Natural killer cell (primary cell): ENCODE measurements at regions not wholly inside any gene's neighbourhood (a gene's known extent, or its start where the extent isn't known, plus 50 kb on each side); places are given as distances from the start of the nearest gene placed in this dataset.

Source experiments
- ATAC-seq, 3 donors: fragments of 150-1000 bp in 2 of 3; fragments of 200-7000 bp in 1 of 3; cut with Tn5 transposase; 1 replicate in 1 of 3; 2 replicates in 2 of 3; pipeline ENCODE4 v1.10.0; 2021; ENCODE audit warnings: mild to moderate bottlenecking in 2 of 3, moderate library complexity in 2 of 3
- DNase-seq, 2 donors: peaks; one replicate each; pipeline versions ENCODE4 v3.0.0 to v3.0.0-alpha.2; 2013 to 2021; ENCODE audit warnings: mixed read lengths in 1 of 2
- H3K27ac ChIP-seq: one replicate; pipeline ENCODE4 v1.5.1; 2013; ENCODE audit warnings: mild to moderate bottlenecking, low read length
- H3K27me3 ChIP-seq: one replicate; pipeline ENCODE4 v1.6.1; 2013; ENCODE audit warnings: low read length; ENCODE audit not compliant: control insufficient read depth, insufficient read depth
- H3K36me3 ChIP-seq: one replicate; pipeline ENCODE4 v1.6.1; 2013; ENCODE audit warnings: low read length; ENCODE audit not compliant: control insufficient read depth, insufficient read depth
- H3K4me1 ChIP-seq: one replicate; pipeline ENCODE4 v1.6.1; 2013; ENCODE audit warnings: low read length; ENCODE audit not compliant: control insufficient read depth, insufficient read depth
- H3K4me3 ChIP-seq: one replicate; pipeline ENCODE4 v1.5.1; 2013; ENCODE audit warnings: low read length
- H3K9me3 ChIP-seq: one replicate; pipeline ENCODE4 v1.6.1; 2013; ENCODE audit warnings: low read length; ENCODE audit not compliant: control insufficient read depth, insufficient read depth
- H3K27ac Mint-ChIP-seq, 2 donors: one replicate each; pipeline ENCODE4 v1.8.0; 2022; ENCODE audit warnings: mild to moderate bottlenecking in 2 of 2, mixed read lengths in 2 of 2, moderate library complexity in 1 of 2
- H3K27me3 Mint-ChIP-seq, 2 donors: one replicate each; pipeline ENCODE4 v1.8.0; 2022; ENCODE audit warnings: low read depth in 2 of 2, mixed read lengths in 2 of 2
- H3K36me3 Mint-ChIP-seq: one replicate; pipeline ENCODE4 v1.8.0; 2022; ENCODE audit warnings: mixed read lengths
- H3K4me1 Mint-ChIP-seq, 2 donors: one replicate each; pipeline ENCODE4 v1.8.0; 2022; ENCODE audit warnings: mixed read lengths in 2 of 2
- H3K4me3 Mint-ChIP-seq: one replicate; pipeline ENCODE4 v1.8.0; 2022; ENCODE audit warnings: mild to moderate bottlenecking, moderate library complexity, mixed read lengths
- H3K9me3 Mint-ChIP-seq, 2 donors: one replicate each; pipeline ENCODE4 v1.8.0; 2022; ENCODE audit warnings: mixed read lengths in 2 of 2
- CTCF ChIP-seq: fragments of 200-600 bp; IDR thresholded peaks from one replicate; pipeline ENCODE4 v1.8.0; 2022; ENCODE audit warnings: antibody characterized with exemption
- WGBS: methylation state at CpG from one replicate; pipeline ENCODE4 v1.1.7; 2013; ENCODE audit warnings: missing lambda C conversion rate; ENCODE audit not compliant: insufficient coverage; 5-methylcytosine and 5-hydroxymethylcytosine counted together
- intact Hi-C: fragments of 100-400 bp; cut with micrococcal nuclease; formaldehyde crosslinking; loops from one replicate; pipeline ENCODE4 v1.14.2; 2022

DNA sequence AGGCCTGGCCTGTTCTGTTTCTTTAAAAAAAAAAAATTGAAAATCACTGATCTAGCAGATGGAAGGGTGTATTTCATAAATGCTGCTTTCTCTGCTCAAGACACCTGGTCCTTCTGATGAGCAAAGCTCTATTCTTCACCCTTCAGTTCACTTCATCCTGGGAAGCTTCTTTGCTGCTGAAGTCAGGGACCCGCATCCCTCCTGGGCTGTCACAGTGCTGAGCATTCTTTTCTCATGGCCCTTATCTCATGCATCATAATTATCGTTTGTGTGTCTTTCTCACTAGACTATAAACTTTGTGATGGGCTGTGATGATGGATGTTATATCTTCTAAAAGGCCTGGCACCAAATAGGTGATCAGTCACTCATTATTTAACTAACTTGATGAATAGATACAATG is 461.0 kb downstream of the GADD45G start:
- TF ChIP-seq CTCF = no peak
- intact Hi-C loops = no loop called here

GRCh38 chr9:90069085-90069484 is 464.3 kb downstream of the GADD45G start:
- Mint-ChIP-seq H3K27ac (no peak overlapping the region), H3K36me3 (no peaks in the 10 kb centered on the region), H3K4me1 (no peaks in the 10 kb centered on the region), H3K9me3 (no peaks in the 10 kb centered on the region), H3K27me3 (peaks cover 14 to 60% of the 10 kb centered on the region in 2 donors), H3K4me3 (no peak overlapping the region)
- DNase-seq = no peak
- H3K27ac ChIP-seq = no peak overlapping the region
- H3K36me3 ChIP-seq = no peaks in the 10 kb centered on the region
- intact Hi-C loops = no loop called here
- no peak for TF ChIP-seq CTCF
- no peaks in the 10 kb centered on the region for H3K27me3 ChIP-seq
- no peak for ATAC-seq
- H3K9me3 ChIP-seq = no peaks in the 10 kb centered on the region
- H3K4me3 ChIP-seq = no peak overlapping the region
- 86% methylated on average over 2 of the region's 2 CpGs for WGBS
- no peaks in the 10 kb centered on the region for H3K4me1 ChIP-seq

More for the DNA sequence above, 461.0 kb downstream of the GADD45G start:
- H3K27me3 Mint-ChIP-seq = peaks cover 11 to 45% of the 10 kb centered on the region in 2 donors
- ATAC-seq (no peak), DNase-seq (no peak)
- Histone ChIP-seq H3K27ac (no peak overlapping the region), H3K4me1 (no peaks in the 10 kb centered on the region), H3K27me3 (no peaks in the 10 kb centered on the region), H3K4me3 (no peak overlapping the region), H3K36me3 (no peaks in the 10 kb centered on the region), H3K9me3 (no peaks in the 10 kb centered on the region)
- H3K4me3 Mint-ChIP-seq = no peak overlapping the region
- H3K9me3 Mint-ChIP-seq = no peaks in the 10 kb centered on the region
- H3K36me3 Mint-ChIP-seq = no peaks in the 10 kb centered on the region
- WGBS = 92% methylated on average over 1 of the region's 2 CpGs
- no peak overlapping the region for H3K27ac Mint-ChIP-seq
- no peaks in the 10 kb centered on the region for H3K4me1 Mint-ChIP-seq

GRCh38 chr9:90070056-90070455 is 465.2 kb downstream of the GADD45G start:
- Histone ChIP-seq H3K4me1 (no peaks in the 10 kb centered on the region), H3K4me3 (no peak overlapping the region), H3K27ac (no peak overlapping the region), H3K36me3 (no peaks in the 10 kb centered on the region), H3K9me3 (no peaks in the 10 kb centered on the region), H3K27me3 (no peaks in the 10 kb centered on the region)
- H3K4me3 Mint-ChIP-seq = no peak overlapping the region
- WGBS = 85% methylated on average over 5 of the region's 5 CpGs
- no peaks in the 10 kb centered on the region for H3K9me3 Mint-ChIP-seq
- no peak overlapping the region for H3K27ac Mint-ChIP-seq
- H3K4me1 Mint-ChIP-seq = no peaks in the 10 kb centered on the region
- intact Hi-C loops = no loop called here
- no peaks in the 10 kb centered on the region for H3K36me3 Mint-ChIP-seq
- no peak for ATAC-seq
- no peak for DNase-seq
- H3K27me3 Mint-ChIP-seq = peaks cover 19 to 68% of the 10 kb centered on the region in 2 donors
- no peak for TF ChIP-seq CTCF

- Mint-ChIP-seq H3K27ac (no peak overlapping the region), H3K4me3 (no peak overlapping the region), H3K4me1 (no peaks in the 10 kb centered on the region), H3K36me3 (no peaks in the 10 kb centered on the region), H3K27me3 (peaks cover 19 to 72% of the 10 kb centered on the region in 2 donors), H3K9me3 (no peaks in the 10 kb centered on the region)
- WGBS = 83% methylated on average over 1 of the region's 1 CpG
- intact Hi-C loops = no loop called here
- TF ChIP-seq CTCF = no peak
- no peaks in the 10 kb centered on the region for H3K27me3 ChIP-seq
- H3K9me3 ChIP-seq = no peaks in the 10 kb centered on the region
- no peak for ATAC-seq
- no peaks in the 10 kb centered on the region for H3K36me3 ChIP-seq
- no peak for DNase-seq
- H3K4me1 ChIP-seq = no peaks in the 10 kb centered on the region
- no peak overlapping the region for H3K27ac ChIP-seq
- no peak overlapping the region for H3K4me3 ChIP-seq
These were observed 465.7 kb downstream of the GADD45G start for GRCh38 chr9:90070469-90070868.
